Keratinocyte (primary cell): ENCODE measurements at regions not wholly inside any gene's neighbourhood (a gene's known extent, or its start where the extent isn't known, plus 50 kb on each side); places are given as distances from the start of the nearest gene placed in this dataset.

Experiments
- EZH2 ChIP-seq: IDR thresholded peaks from one replicate; pipeline ENCODE4 v1.6.1; 2012; ENCODE audit warnings: inconsistent platforms, mild to moderate bottlenecking, low read length, moderate library complexity
- TF ChIP-seq, protein P1 (sequence below), 3 experiments: IDR thresholded peaks in 1 of 3; conservative IDR thresholded peaks in 1 of 3; optimal IDR thresholded peaks in 1 of 3; 2 replicates in 2 of 3; 3 replicates in 1 of 3; pipeline versions ENCODE3 to v1.5.1; 2011; ENCODE audit warnings: low read length in 3 of 3, mild to moderate bottlenecking in 3 of 3, moderate library complexity in 2 of 3, control low read depth in 1 of 3, inconsistent platforms in 1 of 3; ENCODE audit not compliant: insufficient read depth in 2 of 3; ENCODE audit errors: extremely low read depth in 1 of 3

DNA sequence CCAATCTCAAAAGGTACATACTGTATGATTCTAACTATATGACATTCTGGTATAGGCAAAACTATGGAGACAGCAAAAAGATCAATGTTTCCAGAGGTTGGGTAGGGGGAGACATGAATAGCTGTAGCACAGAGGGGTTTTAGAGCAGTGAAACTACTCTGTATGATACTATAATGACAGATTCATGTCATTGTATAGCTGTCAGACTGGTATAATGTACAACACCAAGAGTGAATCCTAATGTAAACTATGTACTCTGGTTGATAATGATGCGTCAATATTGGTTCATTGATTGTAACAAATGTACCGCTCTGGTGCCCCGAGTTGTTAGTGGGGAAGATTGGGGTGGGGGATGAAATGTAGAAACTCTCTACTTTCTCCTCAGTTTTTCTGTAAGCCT, 172.4 kb upstream of the SPOPL start:
- TF ChIP-seq EZH2: no peak
- TF ChIP-seq, protein P1, sequence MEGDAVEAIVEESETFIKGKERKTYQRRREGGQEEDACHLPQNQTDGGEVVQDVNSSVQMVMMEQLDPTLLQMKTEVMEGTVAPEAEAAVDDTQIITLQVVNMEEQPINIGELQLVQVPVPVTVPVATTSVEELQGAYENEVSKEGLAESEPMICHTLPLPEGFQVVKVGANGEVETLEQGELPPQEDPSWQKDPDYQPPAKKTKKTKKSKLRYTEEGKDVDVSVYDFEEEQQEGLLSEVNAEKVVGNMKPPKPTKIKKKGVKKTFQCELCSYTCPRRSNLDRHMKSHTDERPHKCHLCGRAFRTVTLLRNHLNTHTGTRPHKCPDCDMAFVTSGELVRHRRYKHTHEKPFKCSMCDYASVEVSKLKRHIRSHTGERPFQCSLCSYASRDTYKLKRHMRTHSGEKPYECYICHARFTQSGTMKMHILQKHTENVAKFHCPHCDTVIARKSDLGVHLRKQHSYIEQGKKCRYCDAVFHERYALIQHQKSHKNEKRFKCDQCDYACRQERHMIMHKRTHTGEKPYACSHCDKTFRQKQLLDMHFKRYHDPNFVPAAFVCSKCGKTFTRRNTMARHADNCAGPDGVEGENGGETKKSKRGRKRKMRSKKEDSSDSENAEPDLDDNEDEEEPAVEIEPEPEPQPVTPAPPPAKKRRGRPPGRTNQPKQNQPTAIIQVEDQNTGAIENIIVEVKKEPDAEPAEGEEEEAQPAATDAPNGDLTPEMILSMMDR (optimal IDR thresholded peaks at IDR 0.05 in 1 of 3, IDR thresholded peaks at IDR 0.05 in 1 of 3, conservative IDR thresholded peaks at IDR 0.05 in 1 of 3; ENCODE audit: extremely low read depth in 1 of 3, insufficient read depth in 2 of 3, low read length in 3 of 3): no peak
